ENCODE measurements at regions not wholly inside any gene's neighbourhood (a gene's known extent, or its start where the extent isn't known, plus 50 kb on each side); places are given as distances from the start of the nearest gene placed in this dataset.

GRCh38 chr6:132004668-132005067 is 53.5 kb upstream of the CCN2 start:
- DNase-seq (ENCODE audit: extremely low spot score) = no peak
- ChIA-PET POLR2A (no interaction called here), CTCF (no interaction called here)
- no peak for TF ChIP-seq CTCF (IDR thresholded peaks at IDR 0.05; ENCODE audit: control extremely low read depth, extremely low read depth, low read depth, missing control alignments)

GRCh38 chr6:132003516-132004178 is 52.5 kb upstream of the CCN2 start:
- TF ChIP-seq CTCF (IDR thresholded peaks at IDR 0.05; ENCODE audit: control extremely low read depth, extremely low read depth, low read depth, missing control alignments) = no peak
- DNase-seq (ENCODE audit: extremely low spot score) = no peak
- POLR2A ChIA-PET = no interaction called here
- CTCF ChIA-PET = no interaction called here

All from GM10248 (cell line).